ENCODE measurements at regions not wholly inside any gene's neighbourhood (a gene's known extent, or its start where the extent isn't known, plus 50 kb on each side); places are given as distances from the start of the nearest gene placed in this dataset.

DNA sequence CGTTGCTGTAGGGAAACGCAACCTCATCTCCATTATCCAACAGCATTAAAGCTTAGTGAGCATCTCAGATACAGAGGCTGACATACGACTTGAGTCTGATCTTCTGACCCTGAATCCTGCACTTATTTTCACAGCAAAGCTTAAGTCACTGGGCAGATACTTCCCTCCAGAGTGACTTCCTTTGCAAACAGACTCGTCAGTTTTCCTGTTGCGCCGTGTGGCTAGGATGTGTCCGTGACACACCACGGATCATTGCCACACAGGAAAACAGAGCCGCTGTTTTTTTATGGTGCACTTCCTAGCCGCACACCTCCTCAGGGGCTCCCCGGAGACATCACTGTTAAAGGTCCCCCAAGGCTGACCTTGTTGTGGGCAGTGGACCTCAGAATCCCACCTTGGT is 94.9 kb upstream of the MKI67 start:
- intact Hi-C loops (cut with micrococcal nuclease) = no loop called here

DNA sequence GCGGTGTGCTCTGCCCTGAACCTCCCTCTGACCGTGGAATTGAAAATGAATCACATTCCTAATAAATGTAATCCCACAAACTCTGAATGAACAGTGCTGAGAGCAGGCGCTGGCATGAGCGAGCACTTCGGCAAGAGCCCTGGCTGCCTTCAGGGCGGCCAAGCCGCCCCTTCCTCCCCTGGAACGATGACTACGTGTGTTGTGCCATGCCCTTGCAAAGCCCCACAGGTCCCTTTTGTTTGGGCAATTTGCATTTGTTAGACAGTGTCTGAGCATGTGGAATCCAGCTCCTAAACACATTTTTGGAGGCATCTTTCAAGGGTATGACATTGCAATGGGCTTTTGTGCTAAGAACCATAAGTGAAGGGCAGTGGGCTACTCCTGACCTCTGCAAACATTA is 95.6 kb upstream of the MKI67 start:
- intact Hi-C loops (cut with micrococcal nuclease) = no loop called here

- intact Hi-C loops (cut with micrococcal nuclease) = no loop called here
Measured at GRCh38 chr10:128222332-128222849, 96.2 kb upstream of the MKI67 start.

DNA sequence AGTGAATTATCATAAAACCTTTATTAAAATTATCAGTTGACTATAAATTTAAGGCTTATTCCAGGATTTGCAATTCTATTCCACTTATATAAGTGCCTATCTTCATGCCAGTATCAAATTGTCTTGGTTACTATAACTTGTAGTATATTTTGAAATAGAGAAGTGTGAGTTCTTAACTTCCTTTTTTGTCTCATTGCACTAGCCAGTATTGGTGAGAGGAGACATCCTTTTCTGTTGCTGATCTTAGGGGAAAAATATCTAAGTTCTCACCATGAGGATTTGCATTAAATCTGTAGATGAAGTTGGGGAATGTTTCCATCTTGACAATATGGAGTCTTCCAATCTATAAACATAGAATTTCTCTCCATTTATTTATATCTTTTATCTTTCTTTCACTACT is 104.2 kb upstream of the MKI67 start:
- intact Hi-C loops (cut with micrococcal nuclease) = no loop called here

DNA sequence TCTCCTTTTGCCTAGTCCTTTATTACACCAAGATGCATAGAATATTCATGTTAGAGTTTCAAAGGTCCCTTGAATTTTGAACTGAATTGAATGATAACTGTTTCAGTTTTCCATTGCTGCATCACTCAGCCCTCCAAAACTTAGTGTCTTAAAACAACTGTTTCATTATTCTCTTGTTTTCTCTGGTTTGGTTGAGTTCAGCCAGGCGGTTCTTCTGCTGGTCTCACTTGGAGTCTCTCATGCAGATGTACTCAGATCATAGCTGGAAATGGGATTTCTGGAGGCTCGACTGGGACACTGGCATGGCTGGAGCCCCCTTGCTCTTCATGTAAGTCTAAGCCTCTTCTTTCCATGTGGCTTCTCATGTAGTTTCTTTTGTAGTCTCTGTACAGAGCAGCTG is 107.2 kb upstream of the MKI67 start:
- intact Hi-C loops (cut with micrococcal nuclease) = no loop called here

DNA sequence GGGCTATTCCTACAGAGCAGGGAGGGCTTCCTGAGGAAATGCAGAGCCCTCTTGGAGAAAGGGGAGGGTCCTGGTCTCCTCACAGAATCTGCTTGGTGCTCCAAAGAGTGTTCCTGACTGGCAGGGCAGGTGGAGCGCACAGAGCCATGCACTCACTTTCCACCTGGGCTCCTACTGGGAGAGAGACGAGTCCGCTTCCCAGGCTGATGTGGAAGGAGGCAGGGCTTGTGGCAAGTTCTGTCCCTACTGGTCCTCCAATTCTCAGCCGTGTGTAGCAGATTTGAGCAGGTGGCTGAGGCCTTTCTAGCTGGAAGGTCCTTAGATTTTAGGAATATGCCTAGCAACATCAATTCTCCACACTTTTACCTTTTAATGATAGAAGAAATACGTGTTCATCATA is 111.5 kb upstream of the MKI67 start:
- intact Hi-C loops (cut with micrococcal nuclease) = no loop called here

- intact Hi-C loops (cut with micrococcal nuclease) = no loop called here
Measured at GRCh38 chr10:128241023-128241422, 114.8 kb upstream of the MKI67 start.

- intact Hi-C loops (cut with micrococcal nuclease) = no loop called here
Measured at GRCh38 chr10:128242641-128243040, 116.4 kb upstream of the MKI67 start.

DNA sequence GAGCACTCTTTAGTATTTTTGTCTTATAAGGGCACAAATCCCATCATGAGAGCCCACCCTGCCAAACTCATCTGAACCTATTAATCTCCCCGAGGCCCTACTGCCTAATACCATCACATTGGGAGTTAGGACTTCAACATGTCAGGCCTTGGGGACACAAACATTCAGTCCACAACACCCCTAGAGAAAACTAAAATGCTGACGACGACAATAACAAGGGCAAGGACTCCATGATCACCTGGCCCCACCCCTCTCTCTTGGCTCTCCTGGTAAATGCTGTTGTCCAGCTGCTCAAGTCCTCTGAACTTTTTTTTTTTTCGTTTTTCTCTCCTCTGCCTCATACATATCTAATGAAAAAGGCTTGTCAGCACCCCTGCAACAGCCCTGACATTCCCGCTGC is 118.8 kb upstream of the MKI67 start:
- intact Hi-C loops (cut with micrococcal nuclease) = no loop called here

- intact Hi-C loops (cut with micrococcal nuclease) = no loop called here
Measured at GRCh38 chr10:128247576-128247975, 121.4 kb upstream of the MKI67 start.

- intact Hi-C loops (cut with micrococcal nuclease) = no loop called here
Measured at GRCh38 chr10:128254476-128254875, 128.3 kb upstream of the MKI67 start.

GRCh38 chr10:128257428-128257827 is 131.2 kb upstream of the MKI67 start:
- intact Hi-C loops (cut with micrococcal nuclease) = no loop called here

GRCh38 chr10:128258421-128258976 is 132.3 kb upstream of the MKI67 start:
- intact Hi-C loops (cut with micrococcal nuclease) = no loop called here

DNA sequence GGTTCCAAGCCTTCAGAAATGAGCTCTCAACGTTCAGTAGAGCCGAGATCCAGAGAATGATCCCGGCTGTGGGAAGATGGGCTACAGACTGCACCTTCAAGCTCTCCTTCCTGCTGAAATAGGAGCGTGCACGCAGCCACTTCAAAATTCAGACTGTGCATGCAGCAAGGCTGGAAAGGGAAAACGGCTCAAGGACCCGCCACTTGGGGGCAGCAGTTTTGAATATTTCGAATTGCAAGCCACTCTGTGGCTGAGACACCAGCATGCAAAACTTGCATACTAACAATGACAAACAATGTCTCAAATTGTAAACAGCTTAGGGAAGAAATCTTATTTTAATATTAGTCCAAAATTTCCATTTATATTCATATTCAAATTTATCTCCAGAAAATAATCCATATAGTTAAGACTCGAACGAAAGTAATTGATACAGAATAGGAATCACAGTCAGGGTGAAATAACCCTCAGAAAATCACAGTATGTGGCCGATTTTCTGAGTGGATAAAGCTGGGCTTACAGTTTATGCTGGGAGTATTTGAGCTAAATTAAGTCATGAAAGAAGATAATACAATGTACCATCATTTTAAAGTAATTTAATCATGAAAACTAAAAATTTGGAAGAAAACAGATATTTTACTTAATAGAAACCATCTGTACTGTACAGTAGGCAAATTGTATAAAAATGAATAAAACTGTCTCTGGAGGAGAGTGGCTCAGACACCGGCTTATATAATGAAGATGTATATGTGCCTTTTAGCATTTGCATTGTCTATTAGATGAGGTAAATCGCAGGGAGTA is 137.9 kb upstream of the MKI67 start:
- intact Hi-C loops (cut with micrococcal nuclease) = no loop called here

- intact Hi-C loops (cut with micrococcal nuclease) = no loop called here
Measured at GRCh38 chr10:128265596-128265995, 139.4 kb upstream of the MKI67 start.

DNA sequence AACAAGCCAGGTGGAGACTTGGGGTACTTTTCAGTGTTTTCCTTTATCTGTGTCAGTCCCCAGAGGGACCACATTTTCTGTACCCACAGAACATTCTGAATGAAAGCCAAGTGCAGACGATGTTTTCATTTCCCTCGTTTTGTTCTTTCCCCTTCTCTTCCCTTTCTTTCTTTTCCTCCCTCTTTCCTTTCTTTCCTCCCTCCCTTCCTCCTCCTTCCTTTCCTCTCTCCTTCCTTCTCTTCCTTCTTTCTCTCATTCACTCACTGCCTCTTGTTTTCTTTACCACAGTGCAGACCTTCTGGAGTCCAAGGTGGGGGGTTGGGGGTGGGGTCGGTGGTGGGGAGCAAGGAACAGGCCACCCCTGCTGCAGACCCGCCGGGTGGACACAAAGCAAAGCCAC is 141.4 kb upstream of the MKI67 start:
- intact Hi-C loops (cut with micrococcal nuclease) = no loop called here

DNA sequence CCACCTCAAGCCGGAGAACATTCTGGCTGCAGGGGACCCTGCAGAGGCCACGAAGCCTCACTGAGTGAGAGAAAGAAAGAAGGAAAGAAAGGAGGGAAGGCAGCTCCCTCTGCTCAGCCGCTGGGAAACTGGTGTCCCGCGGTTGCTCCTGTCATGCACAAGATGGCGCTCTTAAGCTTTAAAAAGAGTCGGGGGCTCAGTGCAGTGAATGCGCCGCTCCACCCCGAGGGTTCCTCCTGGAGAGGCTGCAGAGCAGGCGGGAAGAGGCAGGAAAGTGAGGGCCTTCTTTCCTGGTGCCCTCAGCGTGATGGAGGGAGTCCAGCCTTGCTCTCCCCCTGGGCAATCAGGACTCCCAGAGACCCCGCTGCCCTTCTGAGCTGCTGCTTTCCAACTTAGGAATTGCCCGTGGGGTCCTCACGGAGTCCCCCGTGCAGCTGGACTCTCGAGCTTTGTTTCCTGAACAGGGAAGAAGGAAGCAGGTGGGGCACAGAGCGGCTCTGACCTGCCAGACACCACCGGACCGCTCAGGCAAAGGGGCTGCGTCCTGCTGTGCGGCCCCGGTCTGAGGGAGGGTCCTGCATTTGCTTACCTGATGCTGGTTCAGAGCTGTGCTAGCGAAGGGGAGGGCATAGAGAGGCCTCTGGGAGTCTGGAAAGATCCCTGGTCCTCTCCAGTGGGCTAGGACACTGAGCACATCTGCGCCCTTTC is 141.9 kb upstream of the MKI67 start:
- intact Hi-C loops (cut with micrococcal nuclease) = no loop called here

DNA sequence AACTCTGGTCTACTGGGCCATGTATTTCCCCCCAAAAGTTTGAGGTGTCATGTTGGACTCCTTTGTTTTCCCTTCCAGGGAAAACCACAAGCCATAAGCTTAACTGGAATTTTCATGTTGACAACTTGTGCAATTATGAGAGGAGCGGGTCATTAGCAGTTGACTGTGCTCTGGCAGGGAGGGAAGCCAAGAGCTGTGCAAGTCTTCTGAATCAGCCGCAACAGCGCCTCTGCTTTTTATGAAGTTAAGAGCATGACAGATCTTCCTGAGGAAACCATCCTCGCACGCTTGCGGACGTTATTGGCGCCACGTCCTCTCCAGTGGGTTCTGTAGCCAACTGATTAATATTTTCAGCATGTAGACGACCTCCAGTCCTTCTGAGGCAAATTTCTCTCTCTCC is 148.7 kb upstream of the MKI67 start:
- intact Hi-C loops (cut with micrococcal nuclease) = no loop called here

GRCh38 chr10:128275388-128276177 is 149.4 kb upstream of the MKI67 start:
- intact Hi-C loops (cut with micrococcal nuclease) = no loop called here

GRCh38 chr10:128277267-128277840 is 151.1 kb upstream of the MKI67 start:
- intact Hi-C loops (cut with micrococcal nuclease) = no loop called here

DNA sequence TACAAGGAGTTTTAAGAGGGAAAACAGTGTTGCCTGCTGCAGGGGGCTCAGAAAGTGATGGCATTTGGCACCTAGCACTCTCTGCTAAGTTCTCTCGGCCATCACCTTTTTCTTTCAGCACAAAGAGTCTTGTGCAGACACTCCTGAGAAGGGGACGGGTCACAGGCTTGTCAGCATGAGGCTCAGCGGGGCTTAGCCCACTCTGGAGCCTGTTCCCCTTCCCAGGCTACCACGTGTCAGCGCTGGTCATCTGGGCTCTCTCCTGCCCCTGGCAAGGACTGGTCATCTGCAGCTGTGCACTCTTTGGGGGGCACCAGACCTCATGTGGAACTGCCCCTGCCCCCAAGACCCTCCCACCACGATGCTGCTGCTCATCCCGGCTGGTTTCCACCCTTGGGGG is 152.1 kb upstream of the MKI67 start:
- intact Hi-C loops (cut with micrococcal nuclease) = no loop called here
